HPDE6-E6E7 (cell line): ENCODE measurements at regions not wholly inside any gene's neighbourhood (a gene's known extent, or its start where the extent isn't known, plus 50 kb on each side); places are given as distances from the start of the nearest gene placed in this dataset.

Experiments used
- DNase-seq: peaks from one replicate; pipeline ENCODE4 v3.0.0; 2011; ENCODE audit warnings: missing footprints; ENCODE audit errors: extremely low spot score

DNA sequence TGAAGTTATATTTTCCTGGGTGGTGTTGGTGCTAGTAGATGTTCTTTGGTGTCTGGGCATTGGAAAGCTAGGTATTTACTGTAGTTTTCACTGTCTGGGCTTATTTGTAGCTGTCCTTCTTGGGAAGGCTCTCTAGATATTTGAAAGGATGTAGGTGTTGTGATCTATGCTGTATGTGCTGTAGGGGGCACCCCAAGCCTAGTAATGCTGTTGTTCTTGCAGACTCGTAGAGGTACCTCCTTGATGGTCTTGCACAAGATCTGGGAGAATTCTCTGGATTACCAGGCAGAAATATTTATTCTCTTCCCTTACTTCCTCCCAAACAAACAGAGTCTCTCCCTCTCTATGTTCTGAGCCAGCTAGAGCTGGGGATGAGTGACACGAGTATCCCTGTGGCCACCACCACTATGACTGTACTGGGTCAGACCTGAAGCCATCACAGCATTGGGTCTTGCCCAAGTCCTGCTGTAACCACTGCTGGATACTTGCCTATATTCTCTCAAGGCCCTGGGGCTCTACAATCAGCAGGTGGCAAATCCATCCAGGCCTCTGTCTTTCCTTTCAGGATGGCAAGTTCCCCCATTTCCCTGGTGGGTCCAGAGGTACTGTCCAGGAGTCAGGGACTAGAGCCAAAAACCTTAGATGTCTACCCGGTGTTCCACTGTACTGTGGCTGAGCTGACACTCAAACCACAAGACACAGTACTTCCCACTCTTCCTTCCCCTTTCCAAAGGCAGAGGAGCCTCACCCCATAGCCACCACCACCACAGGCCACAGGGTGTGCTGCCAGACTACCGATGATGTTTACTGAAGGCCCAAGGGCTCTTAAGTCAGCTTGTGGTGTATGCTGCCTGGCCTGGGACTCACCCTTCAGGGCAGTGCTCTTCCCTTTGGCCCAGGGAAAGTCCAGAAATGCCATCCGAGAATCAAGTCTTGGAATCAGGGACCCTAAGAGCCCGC, 195.2 kb upstream of the DPPA4 start:
- DNase-seq = no peak

- no peak for DNase-seq
Measured at GRCh38 chr3:109545746-109546145, 208.4 kb upstream of the DPPA4 start.

DNA sequence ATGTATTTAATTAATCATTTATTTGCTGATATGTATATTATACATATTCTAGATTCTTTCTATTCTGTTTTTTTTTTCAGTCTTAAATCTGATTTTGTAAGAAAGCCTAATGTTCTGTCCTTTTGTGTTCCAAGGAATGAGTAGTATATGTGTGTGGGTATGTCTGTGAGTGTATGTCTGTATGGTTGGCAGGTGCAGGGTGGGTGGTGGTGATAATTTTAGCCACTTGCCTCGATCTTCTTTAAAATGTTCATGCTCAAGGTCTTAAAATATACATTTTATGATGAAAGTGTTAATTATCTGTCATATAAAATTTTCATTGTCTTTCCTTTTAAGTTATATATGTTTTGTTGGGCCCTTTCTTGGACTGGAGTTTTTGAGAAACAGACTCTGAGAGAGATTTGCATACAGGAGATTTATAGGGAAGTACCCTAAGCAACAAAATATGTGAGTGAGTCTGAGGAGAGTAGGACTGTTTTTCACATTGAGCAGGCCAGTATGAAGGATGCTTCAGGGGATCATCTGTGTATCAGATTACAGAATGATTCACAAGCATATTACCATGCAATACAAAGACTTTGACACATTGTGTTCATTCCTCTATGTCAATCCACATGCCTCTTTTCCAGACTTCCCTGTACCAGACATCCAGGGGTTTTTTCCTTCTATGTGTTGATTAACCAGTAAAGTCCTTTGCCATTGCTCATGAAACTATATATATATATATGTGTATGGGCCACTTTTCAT, 211.0 kb upstream of the DPPA4 start:
- DNase-seq = peak; percentile 12

DNA sequence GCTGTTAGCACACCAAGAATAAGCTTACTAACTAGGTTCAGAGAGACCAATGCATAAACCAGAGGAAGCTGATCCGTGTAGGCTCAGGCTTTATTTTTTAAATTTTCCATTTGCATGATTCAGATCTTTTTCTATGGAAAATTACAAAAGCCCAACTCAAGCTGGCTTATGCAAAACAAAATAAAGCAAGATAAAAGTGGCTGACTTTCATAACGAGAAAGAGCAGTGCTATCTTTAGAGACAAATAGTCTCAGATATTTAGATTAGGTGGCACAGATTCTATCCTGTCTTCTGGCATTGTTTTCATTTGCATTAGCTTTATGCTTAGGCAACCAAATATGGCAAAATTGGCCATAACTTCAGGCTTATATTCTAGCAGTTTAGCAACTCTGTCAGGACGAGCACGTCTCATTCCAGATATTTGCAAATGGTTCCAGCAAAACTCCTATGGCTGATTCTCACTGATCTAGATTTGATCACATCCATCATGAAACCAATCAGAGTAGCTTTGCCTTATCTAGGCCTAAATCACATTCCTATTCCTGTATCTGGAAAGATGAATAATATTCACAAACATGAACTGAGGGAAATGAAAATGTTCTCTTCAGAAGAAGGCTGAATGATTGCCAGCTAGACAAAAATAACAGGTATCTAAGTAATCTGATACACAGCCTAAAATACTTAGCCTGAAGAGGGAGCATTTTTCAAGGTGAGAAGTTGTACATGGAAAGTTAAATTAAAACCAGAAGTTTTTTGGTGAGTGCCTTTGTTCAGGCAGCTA, 216.4 kb upstream of the DPPA4 start:
- no peak for DNase-seq

GRCh38 chr3:109559389-109559788, 222.0 kb upstream of the DPPA4 start:
- no peak for DNase-seq

GRCh38 chr3:109563149-109563548, 225.8 kb upstream of the DPPA4 start:
- no peak for DNase-seq

DNA sequence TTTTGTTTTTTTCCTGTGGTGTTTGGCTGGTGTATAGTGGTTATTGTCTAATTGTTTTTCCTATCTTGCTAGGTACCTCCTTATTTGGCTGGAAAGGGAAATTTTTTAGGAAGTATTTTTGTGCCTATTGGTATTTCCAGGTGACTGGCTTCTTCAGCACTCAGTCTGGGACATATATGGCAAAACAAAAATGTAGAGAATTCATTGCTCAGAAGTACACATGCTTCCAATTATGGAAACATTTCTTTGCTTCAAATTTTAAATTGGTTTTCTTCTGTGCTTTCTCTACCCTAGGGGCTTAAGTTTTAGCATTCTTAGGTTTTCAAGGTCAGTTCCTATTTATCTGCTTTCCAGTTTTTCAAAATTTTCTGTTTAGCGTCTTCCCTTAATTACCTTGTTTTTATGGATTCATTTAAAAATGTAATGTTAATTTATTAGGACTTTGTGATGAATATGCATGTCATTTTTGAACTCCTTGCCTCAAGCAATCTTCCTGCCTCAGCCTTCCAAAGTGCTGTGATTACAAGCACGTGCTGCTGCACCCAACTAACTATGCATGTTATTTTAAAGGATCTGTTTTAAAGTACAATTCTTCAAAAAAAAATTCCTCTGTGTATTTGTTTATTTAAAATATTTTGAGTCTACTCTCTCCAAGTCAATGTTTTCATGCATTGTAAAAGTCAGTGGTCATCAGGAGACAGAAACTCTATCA, 231.9 kb upstream of the DPPA4 start:
- DNase-seq = no peak

DNA sequence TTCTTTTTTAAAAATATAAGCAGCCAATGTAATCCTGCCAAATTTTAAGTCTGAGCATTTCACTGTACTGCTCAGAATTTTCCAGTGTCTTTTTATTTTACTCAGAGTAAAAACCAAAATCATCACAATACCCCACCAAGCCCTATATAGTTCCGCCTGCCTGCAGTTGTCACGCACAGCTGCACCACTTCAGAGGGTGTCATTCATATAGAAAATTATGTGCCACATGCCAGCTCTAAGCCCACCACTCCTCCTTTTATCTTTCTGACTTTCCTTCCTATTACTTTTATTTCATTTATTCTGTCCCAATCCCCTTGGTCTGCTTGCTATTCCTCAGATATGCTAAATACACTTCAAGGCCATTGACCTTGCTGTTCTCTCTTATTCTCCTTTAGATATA, 233.1 kb upstream of the DPPA4 start:
- no peak for DNase-seq

DNA sequence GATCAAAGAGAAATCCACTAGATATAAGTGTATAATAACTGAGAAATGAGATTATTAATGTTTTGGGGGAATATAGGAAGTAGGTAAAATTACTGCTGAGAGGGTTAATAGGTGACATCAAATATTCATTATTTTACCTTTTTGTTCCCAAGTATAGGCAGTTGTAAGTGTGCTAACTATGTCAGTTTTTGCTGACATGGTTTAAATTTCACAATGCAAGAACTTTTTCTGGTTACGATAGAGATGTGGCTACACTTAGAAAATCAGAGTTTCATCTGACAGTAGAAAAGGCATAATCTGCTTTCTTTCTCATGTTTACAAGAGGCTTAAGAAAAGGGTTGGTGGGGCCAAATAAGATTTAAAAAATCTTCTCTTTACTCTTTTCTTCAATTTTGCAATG, 235.0 kb upstream of the DPPA4 start:
- DNase-seq = no peak

DNA sequence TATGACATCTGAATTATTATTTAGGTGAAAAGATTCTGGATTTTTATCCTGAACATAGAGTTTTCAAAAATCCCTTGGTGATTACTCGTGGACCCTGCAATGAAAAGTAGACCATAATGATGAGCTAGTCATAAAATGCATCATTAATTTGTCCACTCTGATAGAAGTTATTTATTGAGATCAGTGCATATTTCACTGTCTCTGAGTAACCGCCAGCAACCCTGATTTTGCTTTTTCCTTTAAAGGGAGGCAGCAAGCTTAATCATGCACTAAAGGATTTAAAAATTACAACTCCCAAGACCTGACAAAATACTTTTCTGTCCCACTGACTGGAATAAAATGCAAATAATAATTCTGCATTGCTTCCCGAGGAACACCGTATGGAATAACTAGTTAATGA, 259.6 kb upstream of the DPPA4 start:
- DNase-seq = no peak

- no peak for DNase-seq
Measured at GRCh38 chr3:109597444-109597843, 260.1 kb upstream of the DPPA4 start.

DNA sequence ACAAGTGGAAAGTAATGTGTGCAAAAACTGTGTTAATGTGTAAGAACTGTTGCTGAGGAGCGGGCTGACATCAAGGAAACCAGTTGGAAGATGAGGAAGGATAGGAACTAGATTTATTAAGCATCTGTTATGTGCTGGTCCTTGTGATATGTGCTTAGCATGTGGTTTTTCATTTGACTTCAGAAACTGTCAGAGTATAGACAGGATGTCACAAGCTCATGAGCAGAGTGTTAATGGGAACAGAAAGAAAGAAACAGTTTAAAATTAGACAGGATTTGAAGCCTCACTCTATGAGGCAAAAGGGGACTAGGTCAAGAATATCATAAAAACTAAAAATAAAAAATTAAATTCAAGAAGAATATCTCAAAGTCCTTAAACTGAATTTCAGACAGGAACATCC, 270.6 kb upstream of the DPPA4 start:
- DNase-seq = no peak

- no peak for DNase-seq
Measured at GRCh38 chr3:109608574-109608973, 271.2 kb upstream of the DPPA4 start.

DNA sequence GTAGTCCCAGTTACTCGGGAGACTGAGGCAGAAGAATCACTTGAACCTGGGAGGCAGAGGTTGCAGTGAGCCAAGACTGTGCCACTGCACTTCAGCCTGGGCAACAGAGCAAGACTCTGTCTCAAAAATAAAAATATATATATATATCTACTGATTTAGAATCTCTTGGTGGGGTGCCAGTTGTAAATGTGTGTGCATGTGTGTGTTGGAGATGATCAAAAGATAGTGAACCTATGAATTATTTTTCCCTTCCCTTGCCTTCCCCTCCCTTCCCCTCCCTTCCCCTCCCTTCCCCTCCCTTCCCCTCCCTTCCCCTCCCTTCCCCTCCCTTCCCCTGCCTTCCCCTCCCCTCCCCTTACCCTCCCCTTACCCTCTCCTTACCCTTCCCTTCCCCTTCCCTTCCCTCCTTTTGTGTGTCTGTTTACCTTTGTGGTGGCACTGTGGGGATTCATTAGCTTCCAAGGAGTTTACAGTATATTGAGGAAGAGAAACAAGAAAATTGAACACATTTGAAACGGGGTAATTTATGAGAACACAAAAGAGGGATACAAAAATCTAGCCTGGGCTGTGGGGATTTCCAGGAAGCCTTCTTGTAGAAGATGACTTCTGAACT, 281.5 kb upstream of the DPPA4 start:
- no peak for DNase-seq

GRCh38 chr3:109631897-109632296, 294.6 kb upstream of the DPPA4 start:
- no peak for DNase-seq

DNA sequence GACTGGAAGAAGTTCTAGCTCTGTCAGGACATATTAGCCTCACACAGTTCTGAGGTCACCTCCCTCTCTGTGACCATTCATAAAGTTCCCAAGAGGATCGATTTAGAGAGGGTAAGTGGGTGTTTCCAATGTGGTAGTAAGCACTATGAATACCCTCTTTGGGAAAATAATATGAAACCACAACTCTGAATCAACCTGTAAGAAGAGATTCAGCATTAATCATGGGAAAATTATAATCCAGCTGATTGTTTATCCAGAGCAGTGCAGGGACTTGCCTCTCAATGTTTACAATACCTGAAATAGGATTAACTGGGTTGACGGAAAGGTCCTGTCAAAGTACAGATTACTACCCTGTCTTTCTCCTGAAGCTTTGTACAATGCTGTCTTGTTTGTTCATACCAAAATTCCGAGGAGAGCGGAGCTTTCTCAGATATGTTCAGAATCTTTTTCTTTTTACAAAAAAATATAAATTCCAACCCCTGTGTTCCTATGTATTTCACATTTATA, 302.9 kb upstream of the DPPA4 start:
- DNase-seq = peak; percentile 12

GRCh38 chr3:109642025-109642424, 304.7 kb upstream of the DPPA4 start:
- DNase-seq = no peak

- peak; percentile 61 for DNase-seq
Measured at GRCh38 chr3:109643590-109643989, 306.2 kb upstream of the DPPA4 start.

GRCh38 chr3:109644332-109644731, 307.0 kb upstream of the DPPA4 start:
- DNase-seq = no peak

DNA sequence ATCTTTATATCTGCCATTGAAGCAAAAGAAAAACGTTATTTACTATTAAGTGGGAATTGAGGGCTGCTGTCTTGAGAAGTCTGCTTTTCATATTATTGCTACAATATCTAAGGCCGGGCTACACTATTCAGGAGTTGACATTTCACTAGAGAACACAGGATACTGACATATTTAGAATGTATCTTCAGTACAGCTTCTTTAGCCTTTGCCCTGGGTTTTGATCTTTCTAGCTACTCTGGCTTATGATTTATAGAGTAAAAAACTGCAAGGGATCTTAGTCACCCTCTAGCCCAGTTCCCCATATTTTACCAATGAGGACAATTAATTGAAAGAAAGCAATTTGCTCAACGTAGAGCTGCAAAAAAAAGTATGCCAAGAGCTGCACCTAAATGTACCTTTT, 307.4 kb upstream of the DPPA4 start:
- DNase-seq = no peak

- no peak for DNase-seq
Measured at GRCh38 chr3:109648027-109648426, 310.7 kb upstream of the DPPA4 start.
